Testis (tissue), 2 donors: ENCODE measurements at regions not wholly inside any gene's neighbourhood (a gene's known extent, or its start where the extent isn't known, plus 50 kb on each side); places are given as distances from the start of the nearest gene placed in this dataset.

ENCODE experiments used
- DNase-seq: peaks from one replicate; pipeline ENCODE4 v3.0.0-alpha.2; 2019
- H3K27ac ChIP-seq, 2 donors: fragments of 200-600 bp; sonication (generic); one replicate each; pipeline ENCODE4 v1.5.1; 2019
- H3K27me3 ChIP-seq: fragments of 200-600 bp; sonication (generic); one replicate; pipeline ENCODE4 v1.5.1; 2019
- H3K36me3 ChIP-seq: fragments of 200-600 bp; sonication (generic); one replicate; pipeline ENCODE4 v1.5.1; 2017; ENCODE audit warnings: low read depth; ENCODE audit errors: missing control alignments
- H3K4me1 ChIP-seq: fragments of 200-600 bp; sonication (generic); one replicate; pipeline ENCODE4 v1.5.1; 2019
- H3K4me3 ChIP-seq, 2 donors: fragments of 200-600 bp; sonication (generic); one replicate each; pipeline ENCODE4 v1.5.1; 2017 to 2019
- H3K9me3 ChIP-seq: fragments of 200-600 bp; sonication (generic); one replicate; pipeline ENCODE4 v1.5.1; 2017
- POLR2A ChIP-seq: fragments of 450-650 bp; IDR thresholded peaks from one replicate; pipeline ENCODE4 v1.6.1; 2017; ENCODE audit warnings: antibody characterized with exemption, mild to moderate bottlenecking, moderate library complexity
- WGBS, 2 donors: methylation state at CpG; one replicate each; pipeline ENCODE4 v1.1.5; 2018; 5-methylcytosine and 5-hydroxymethylcytosine counted together
- intact Hi-C: fragments of 100-400 bp; cut with DNase I; formaldehyde crosslinking; loops from one replicate; pipeline ENCODE4 v1.15.1; 2023; ENCODE audit warnings: low total_unique reads
- TF ChIP-seq, protein P1 (sequence below), 3 experiments: fragments of 450-650 bp in 2 of 3; fragments of 200-600 bp in 1 of 3; sonication (generic) in 1 of 3; IDR thresholded peaks; one replicate each; pipeline ENCODE4 v1.5.1; 2016 to 2019; ENCODE audit warnings: antibody characterized with exemption in 3 of 3, mild to moderate bottlenecking in 2 of 3, moderate library complexity in 1 of 3

DNA sequence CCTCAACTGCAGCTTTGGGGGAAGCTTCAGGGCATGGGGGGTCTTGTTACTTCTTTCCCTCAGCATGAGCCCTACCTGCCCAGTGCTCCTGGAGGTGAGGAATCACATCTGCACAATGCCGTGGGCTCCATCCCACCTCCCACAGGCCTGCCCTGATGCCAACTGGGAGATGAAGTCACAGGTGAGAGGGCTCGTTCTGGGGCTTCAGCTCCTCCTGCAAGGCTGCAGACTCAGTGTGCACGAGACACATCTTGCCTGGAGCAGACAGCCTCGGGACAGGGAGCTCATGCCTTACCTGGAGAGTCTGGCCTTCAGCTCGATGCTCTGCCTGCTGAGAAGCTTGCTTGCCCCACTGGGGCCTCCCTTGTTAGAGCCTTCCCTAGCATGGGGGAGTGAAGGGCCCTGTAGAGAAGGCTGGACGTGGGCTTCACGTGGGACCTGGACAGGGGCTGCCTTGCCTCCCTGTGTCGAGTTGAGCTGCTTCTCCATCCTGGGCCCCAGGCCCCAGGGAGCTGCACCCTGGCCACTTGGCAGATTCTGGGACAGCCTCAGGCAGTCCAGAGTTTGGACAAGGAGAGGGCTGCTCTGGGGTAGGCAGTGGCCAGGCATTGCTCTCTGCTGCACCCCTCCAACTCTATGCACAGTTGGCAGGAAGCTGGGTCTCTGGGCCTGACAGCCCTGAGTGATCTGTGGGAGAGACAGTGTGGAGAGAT lies 171.4 kb downstream of the KIF26A start:
- TF ChIP-seq, protein P1, sequence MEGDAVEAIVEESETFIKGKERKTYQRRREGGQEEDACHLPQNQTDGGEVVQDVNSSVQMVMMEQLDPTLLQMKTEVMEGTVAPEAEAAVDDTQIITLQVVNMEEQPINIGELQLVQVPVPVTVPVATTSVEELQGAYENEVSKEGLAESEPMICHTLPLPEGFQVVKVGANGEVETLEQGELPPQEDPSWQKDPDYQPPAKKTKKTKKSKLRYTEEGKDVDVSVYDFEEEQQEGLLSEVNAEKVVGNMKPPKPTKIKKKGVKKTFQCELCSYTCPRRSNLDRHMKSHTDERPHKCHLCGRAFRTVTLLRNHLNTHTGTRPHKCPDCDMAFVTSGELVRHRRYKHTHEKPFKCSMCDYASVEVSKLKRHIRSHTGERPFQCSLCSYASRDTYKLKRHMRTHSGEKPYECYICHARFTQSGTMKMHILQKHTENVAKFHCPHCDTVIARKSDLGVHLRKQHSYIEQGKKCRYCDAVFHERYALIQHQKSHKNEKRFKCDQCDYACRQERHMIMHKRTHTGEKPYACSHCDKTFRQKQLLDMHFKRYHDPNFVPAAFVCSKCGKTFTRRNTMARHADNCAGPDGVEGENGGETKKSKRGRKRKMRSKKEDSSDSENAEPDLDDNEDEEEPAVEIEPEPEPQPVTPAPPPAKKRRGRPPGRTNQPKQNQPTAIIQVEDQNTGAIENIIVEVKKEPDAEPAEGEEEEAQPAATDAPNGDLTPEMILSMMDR (IDR thresholded peaks at IDR 0.05), result no peak
- no peak for TF ChIP-seq POLR2A
- Histone ChIP-seq H3K27ac (no peak overlapping the region), H3K4me1 (no peaks in the 10 kb centered on the region), H3K9me3 (no peaks in the 10 kb centered on the region), H3K4me3 (no peak overlapping the region), H3K27me3 (no peaks in the 10 kb centered on the region), H3K36me3 (no peaks in the 10 kb centered on the region)
- no peak for DNase-seq
- 80 to 84% methylated on average over 5 to 7 of the region's 8 CpGs for WGBS, 2 donors
- intact Hi-C loops, result no loop called here

DNA sequence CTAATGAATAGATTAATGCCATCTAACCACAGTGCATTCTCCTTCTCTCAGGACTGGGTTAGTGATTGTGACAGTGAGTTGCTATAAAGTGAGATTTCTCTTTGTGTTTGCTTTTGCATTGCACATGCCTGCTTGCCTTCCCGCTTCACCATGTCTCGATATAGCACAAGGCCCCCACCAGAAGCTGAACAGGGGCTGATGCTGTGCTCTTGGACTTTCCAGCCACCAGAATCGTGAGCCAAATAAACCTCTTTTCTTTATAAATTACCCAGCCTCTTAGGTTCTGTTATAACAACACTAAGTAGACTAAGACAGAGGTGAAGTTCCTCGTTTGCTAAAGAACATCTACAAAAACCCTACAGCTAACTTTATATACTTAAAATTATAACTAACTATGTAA lies 173.0 kb downstream of the KIF26A start:
- no peaks in the 10 kb centered on the region for H3K9me3 ChIP-seq
- H3K27me3 ChIP-seq, result no peaks in the 10 kb centered on the region
- TF ChIP-seq, protein P1 (IDR thresholded peaks at IDR 0.05), result no peak
- no peak for TF ChIP-seq POLR2A
- WGBS, 2 donors, result 73 to 96% methylated on average over 4 of the region's 4 CpGs
- no peak overlapping the region for H3K4me3 ChIP-seq
- intact Hi-C loops, result no loop called here
- no peak for DNase-seq
- no peaks in the 10 kb centered on the region for H3K4me1 ChIP-seq
- H3K27ac ChIP-seq, result no peak overlapping the region
- no peaks in the 10 kb centered on the region for H3K36me3 ChIP-seq

DNA sequence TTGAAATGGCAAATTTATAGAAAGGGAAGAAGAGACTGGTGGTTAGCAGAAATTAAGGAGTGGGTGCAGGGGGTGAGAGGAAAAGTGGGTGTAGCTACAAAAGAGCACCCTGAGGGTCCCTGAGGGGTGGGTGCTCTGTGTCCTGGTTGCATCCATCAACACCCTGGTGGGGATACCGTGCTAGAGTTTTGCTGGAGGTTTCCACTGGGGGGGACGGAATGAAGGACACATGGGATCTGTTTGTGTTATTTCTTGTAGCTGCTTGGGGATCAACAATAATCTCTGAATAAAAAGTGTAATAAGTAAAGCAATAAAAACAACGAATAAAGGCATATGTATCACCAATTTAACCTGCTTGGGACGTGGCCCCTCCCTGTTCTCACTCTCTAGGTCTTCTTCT lies 175.3 kb downstream of the KIF26A start:
- no peaks in the 10 kb centered on the region for H3K4me1 ChIP-seq
- H3K27me3 ChIP-seq, result no peaks in the 10 kb centered on the region
- H3K27ac ChIP-seq, result no peak overlapping the region
- TF ChIP-seq POLR2A, result no peak
- TF ChIP-seq, protein P1 (IDR thresholded peaks at IDR 0.05), result no peak
- WGBS, 2 donors, result 82 to 87% methylated on average over 4 of the region's 4 CpGs
- H3K9me3 ChIP-seq, result no peaks in the 10 kb centered on the region
- H3K36me3 ChIP-seq, result no peaks in the 10 kb centered on the region
- no peak for DNase-seq
- H3K4me3 ChIP-seq, result no peak overlapping the region
- intact Hi-C loops, result no loop called here

DNA sequence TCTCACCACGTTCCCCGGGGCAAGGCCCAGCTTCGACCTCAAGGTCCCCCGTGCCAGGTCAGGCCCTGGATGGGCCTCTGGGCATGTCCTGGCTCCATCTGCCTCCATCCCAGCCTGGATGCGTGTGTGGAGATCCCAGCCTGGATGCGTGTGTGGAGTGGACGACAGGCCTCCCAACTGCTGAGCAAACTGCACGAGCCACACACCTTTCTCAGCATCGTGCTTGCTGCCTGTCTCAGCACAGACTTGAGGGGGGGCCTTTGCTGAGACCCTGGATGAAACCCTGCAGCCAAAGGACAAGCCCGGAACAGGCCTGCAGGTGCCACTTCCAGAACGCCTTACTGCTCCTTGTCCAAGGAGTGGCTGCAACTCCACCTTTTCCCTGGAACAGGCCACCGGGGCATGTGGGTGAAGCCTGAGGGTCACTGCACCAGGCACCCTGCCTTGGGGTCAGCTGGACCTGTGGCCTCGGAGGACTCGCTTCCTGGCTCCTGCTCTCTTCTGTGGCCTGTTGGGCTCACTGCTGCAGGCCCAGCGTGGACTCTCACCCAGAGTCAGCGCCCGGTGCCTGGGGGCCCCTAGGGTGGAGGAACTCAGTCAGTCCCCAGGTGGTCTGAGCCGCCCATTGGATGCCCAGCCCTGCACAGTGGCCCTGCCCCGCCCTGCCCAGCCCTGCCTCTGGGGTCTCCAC lies 176.0 kb downstream of the KIF26A start:
- no peak overlapping the region for H3K27ac ChIP-seq
- no peaks in the 10 kb centered on the region for H3K27me3 ChIP-seq
- no peak for DNase-seq
- H3K4me3 ChIP-seq, result no peak overlapping the region
- 81 to 100% methylated on average over 11 to 19 of the region's 19 CpGs for WGBS, 2 donors
- intact Hi-C loops, result no loop called here
- no peaks in the 10 kb centered on the region for H3K9me3 ChIP-seq
- H3K36me3 ChIP-seq, result no peaks in the 10 kb centered on the region
- no peak for TF ChIP-seq POLR2A
- TF ChIP-seq, protein P1 (IDR thresholded peaks at IDR 0.05), result no peak
- no peaks in the 10 kb centered on the region for H3K4me1 ChIP-seq

DNA sequence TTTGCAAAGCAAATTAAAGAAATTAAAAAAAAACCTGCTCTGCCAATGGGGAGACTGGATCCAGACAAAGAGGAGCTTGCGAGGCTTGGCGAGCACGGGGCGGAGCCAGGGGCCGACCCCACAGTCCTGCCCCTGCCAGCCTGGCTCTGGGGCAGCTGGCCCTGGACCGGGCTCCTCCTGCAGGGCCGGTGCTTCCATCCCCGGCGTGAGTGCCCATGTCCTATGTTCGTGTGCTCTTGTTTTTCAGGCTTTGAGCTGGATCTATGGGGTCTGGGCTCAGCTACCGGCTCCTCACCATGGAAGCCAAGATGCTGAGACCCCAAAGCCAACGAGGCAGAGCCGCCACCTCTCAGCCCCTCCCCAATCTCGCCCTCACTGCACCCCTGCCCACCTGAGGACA lies 176.8 kb downstream of the KIF26A start:
- TF ChIP-seq, protein P1 (IDR thresholded peaks at IDR 0.05), result no peak
- TF ChIP-seq POLR2A, result no peak
- H3K4me3 ChIP-seq, result no peak overlapping the region
- no peak for DNase-seq
- H3K36me3 ChIP-seq, result no peaks in the 10 kb centered on the region
- H3K4me1 ChIP-seq, result no peaks in the 10 kb centered on the region
- H3K9me3 ChIP-seq, result no peaks in the 10 kb centered on the region
- intact Hi-C loops, result no loop called here
- no peaks in the 10 kb centered on the region for H3K27me3 ChIP-seq
- 92 to 95% methylated on average over 14 of the region's 14 CpGs for WGBS, 2 donors
- no peak overlapping the region for H3K27ac ChIP-seq
